ENCODE measurements at regions not wholly inside any gene's neighbourhood (a gene's known extent, or its start where the extent isn't known, plus 50 kb on each side); places are given as distances from the start of the nearest gene placed in this dataset.

- Histone ChIP-seq H2AFZ (ENCODE audit: low read depth) (no peak overlapping the region), H3F3A (replicated peaks; ENCODE audit: insufficient read depth) (no peaks in the 10 kb centered on the region), H4K20me1 (ENCODE audit: insufficient read depth) (no peaks in the 10 kb centered on the region), H3K36me3 (replicated peaks in 1 of 2; ENCODE audit: control insufficient read depth in 1 of 2, insufficient read depth in 2 of 2, low read length in 1 of 2) (no peaks in the 10 kb centered on the region), H3K27me3 (ENCODE audit: insufficient read depth) (no peaks in the 10 kb centered on the region), H3K79me2 (ENCODE audit: insufficient read depth) (no peaks in the 10 kb centered on the region), H3K4me3 (ENCODE audit: low read depth in 2 of 2, low read length in 1 of 2) (no peak overlapping the region), H3K27ac (ENCODE audit: low read depth in 2 of 2, low read length in 1 of 2) (no peak overlapping the region), H3K4me2 (no peak overlapping the region), H3K9ac (no peak overlapping the region), H3K4me1 (ENCODE audit: control insufficient read depth in 1 of 2, insufficient read depth in 2 of 2, low read depth in 1 of 2, low read length in 1 of 2) (peaks cover 0 to 2% of the 10 kb centered on the region in 2 experiments; a peak in 1 of 4 replicates), H3K9me3 (no peaks in the 10 kb centered on the region), H3K9me2 (no peaks in the 10 kb centered on the region)
- ChIA-PET POLR2A (no interaction called here), CTCF (no interaction called here)
- TF ChIP-seq RXRA (IDR thresholded peaks at IDR 0.05; ENCODE audit: borderline replicate concordance, low read depth) (no peak), JUND (IDR thresholded peaks at IDR 0.05) (no peak), FOSL2 (IDR thresholded peaks at IDR 0.05; ENCODE audit: borderline replicate concordance, low read depth) (no peak), IRF3 (IDR thresholded peaks at IDR 0.05; ENCODE audit: low read depth, low read length) (no peak), NRF1 (IDR thresholded peaks at IDR 0.05; ENCODE audit: low read depth, low read length) (no peak), RAD21 (IDR thresholded peaks at IDR 0.05; ENCODE audit: low read length) (no peak), EP300 (IDR thresholded peaks at IDR 0.05; ENCODE audit: borderline replicate concordance in 1 of 2, low read depth in 1 of 2, low read length in 1 of 2) (no peak), YY1 (IDR thresholded peaks at IDR 0.05; ENCODE audit: low read depth) (no peak), MEF2A (IDR thresholded peaks at IDR 0.05; ENCODE audit: borderline replicate concordance, low read depth) (no peak), GABPA (IDR thresholded peaks at IDR 0.05; ENCODE audit: low read depth) (no peak), ELF1 (IDR thresholded peaks at IDR 0.05) (no peak), FOXJ3 (CRISPR knock-in tag; IDR thresholded peaks at IDR 0.05) (no peak), MAX (IDR thresholded peaks at IDR 0.05; ENCODE audit: low read depth) (no peak), GATA2 (CRISPR knock-in tag; IDR thresholded peaks at IDR 0.05) (no peak), TCF12 (IDR thresholded peaks at IDR 0.05) (no peak), REST (IDR thresholded peaks at IDR 0.05; ENCODE audit: low read depth, low read length) (no peak), MXI1 (IDR thresholded peaks at IDR 0.05; ENCODE audit: low read depth, low read length) (no peak), RCOR1 (IDR thresholded peaks at IDR 0.05; ENCODE audit: low read length) (no peak), ZBTB33 (IDR thresholded peaks at IDR 0.05; ENCODE audit: borderline replicate concordance, low read depth) (no peak), RFX5 (IDR thresholded peaks at IDR 0.05; ENCODE audit: low read length) (no peak)
- 20% methylated on average over 3 of the region's 3 CpGs for WGBS (ENCODE audit: low lambda C conversion rate)
- DNase-seq = peak; percentile 6
Observed at GRCh38 chr3:118207271-118207670, 827.4 kb downstream of the IGSF11 start.
